ENCODE measurements at regions not wholly inside any gene's neighbourhood (a gene's known extent, or its start where the extent isn't known, plus 50 kb on each side); places are given as distances from the start of the nearest gene placed in this dataset.
A peak's percentile ranks its signal among the peaks of the same experiment; 100 is the strongest.

- no peak overlapping the region for H3K4me3 ChIP-seq (ENCODE audit: extremely low read depth in 1 of 4, insufficient read depth in 2 of 4, low read depth in 3 of 4, low read length in 4 of 4)
- H3K23ac ChIP-seq (ENCODE audit: insufficient read length) = no peak overlapping the region
- H3K18ac ChIP-seq (ENCODE audit: extremely low read depth, low read length) = no peak overlapping the region
- WGBS, 2 experiments (ENCODE audit: extremely low coverage in 1 of 2, insufficient coverage in 1 of 2, insufficient read length in 1 of 2, insufficient replicate concordance in 2 of 2, low coverage in 1 of 2, low lambda C conversion rate in 2 of 2, missing lambda C conversion rate in 1 of 2) = 86% methylated on average over 5 of the region's 5 CpGs; no CpG with 5 or more reads in 1 of the 2 experiments
- H4K5ac ChIP-seq (ENCODE audit: insufficient read length, low read depth, low read length) = no peak overlapping the region
- peaks cover 4% of the 10 kb centered on the region in 2 experiments for H3K9me3 ChIP-seq (ENCODE audit: insufficient read depth in 2 of 2, low read depth in 1 of 2, low read length in 1 of 2)
- H3K79me1 ChIP-seq (ENCODE audit: low read depth, low read length) = no peaks in the 10 kb centered on the region
- peaks cover 0 to 6% (median 0%) of the 10 kb centered on the region in 4 experiments; a peak in 2 of 7 replicates for H3K4me1 ChIP-seq (replicated peaks in 1 of 4; ENCODE audit: control insufficient read depth in 3 of 4, insufficient read depth in 4 of 4, low read length in 3 of 4)
- H3K4me2 ChIP-seq (ENCODE audit: insufficient read depth in 1 of 2, low read depth in 2 of 2, low read length in 2 of 2) = no peak overlapping the region
- no peak overlapping the region for H2BK12ac ChIP-seq (ENCODE audit: low read depth, low read length)
- no peaks in the 10 kb centered on the region for H4K20me1 ChIP-seq (replicated peaks in 1 of 2; ENCODE audit: control insufficient read depth in 1 of 2, insufficient read depth in 2 of 2, low read length in 2 of 2)
- no peak overlapping the region for H2BK15ac ChIP-seq (ENCODE audit: low read length)
- H4K8ac ChIP-seq (ENCODE audit: extremely low read depth, insufficient read depth, low read length) = no peak overlapping the region
- no peaks in the 10 kb centered on the region for H3K23me2 ChIP-seq (ENCODE audit: low read depth, low read length)
- H3K56ac ChIP-seq (replicated peaks; ENCODE audit: insufficient read length, low read depth, low read length) = no peak overlapping the region
- H2AK5ac ChIP-seq (ENCODE audit: low read depth, low read length) = no peak overlapping the region
- no peak overlapping the region for H2BK20ac ChIP-seq (ENCODE audit: low read length)
- ChIA-PET POLR2A (ENCODE audit: partially characterized antibody) (interaction anchor here (0.6 to 1.6 kb wide), 2 partner anchors 36 to 330 kb away, joined by 3 read pairs; no protein-coding TSS in a partner anchor), CTCF (ENCODE audit: partially characterized antibody) (interaction anchor here (0.8 to 4.2 kb wide), 3 partner anchors 12 to 36 kb away, joined by 3 to 17 read pairs (median 3); no protein-coding TSS in a partner anchor)
- TF ChIP-seq, protein P1, sequence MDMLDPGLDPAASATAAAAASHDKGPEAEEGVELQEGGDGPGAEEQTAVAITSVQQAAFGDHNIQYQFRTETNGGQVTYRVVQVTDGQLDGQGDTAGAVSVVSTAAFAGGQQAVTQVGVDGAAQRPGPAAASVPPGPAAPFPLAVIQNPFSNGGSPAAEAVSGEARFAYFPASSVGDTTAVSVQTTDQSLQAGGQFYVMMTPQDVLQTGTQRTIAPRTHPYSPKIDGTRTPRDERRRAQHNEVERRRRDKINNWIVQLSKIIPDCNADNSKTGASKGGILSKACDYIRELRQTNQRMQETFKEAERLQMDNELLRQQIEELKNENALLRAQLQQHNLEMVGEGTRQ (IDR thresholded peaks at IDR 0.05; ENCODE audit: low read length) = peak; percentile 14; the same call in 1 of the 2 replicates
- no peak for TF ChIP-seq KDM4A (IDR thresholded peaks at IDR 0.05; ENCODE audit: low read depth, low read length, severe bottlenecking)
- H3K9ac ChIP-seq (replicated peaks in 1 of 4; ENCODE audit: extremely low read depth in 1 of 4, low read depth in 3 of 4, low read length in 3 of 4) = no peak overlapping the region
- H3K79me2 ChIP-seq (ENCODE audit: control insufficient read depth in 1 of 2, insufficient read depth in 2 of 2, low read length in 2 of 2) = no peaks in the 10 kb centered on the region
- no peak overlapping the region for H3K27ac ChIP-seq (ENCODE audit: low read depth, low read length)
- FAIRE-seq (peak; percentile 19), DNase-seq (ENCODE audit: low read depth in 1 of 2, low spot score in 2 of 2) (no peak)
- H2BK120ac ChIP-seq (replicated peaks; ENCODE audit: low read depth, low read length) = no peak overlapping the region
- H2AFZ ChIP-seq (ENCODE audit: low read length) = peak overlapping the region; percentile 96
- H3K27me3 ChIP-seq (replicated peaks in 1 of 4; ENCODE audit: control insufficient read depth in 3 of 4, extremely low read depth in 1 of 4, insufficient read depth in 3 of 4, low read length in 3 of 4) = no peaks in the 10 kb centered on the region
- no peak overlapping the region for H3K4ac ChIP-seq (replicated peaks; ENCODE audit: insufficient read length, low read depth, low read length)
- no peak overlapping the region for H3K14ac ChIP-seq (ENCODE audit: insufficient read length)
- H3K36me3 ChIP-seq (ENCODE audit: control insufficient read depth in 2 of 4, insufficient read depth in 4 of 4, low read length in 3 of 4) = no peaks in the 10 kb centered on the region
- H4K91ac ChIP-seq (replicated peaks; ENCODE audit: insufficient read length, low read length) = no peak overlapping the region
- no peak overlapping the region for H2BK5ac ChIP-seq (ENCODE audit: low read depth, low read length)
Observed at GRCh38 chr13:44104969-44105368, 225.3 kb downstream of the LACC1 start.
